ENCODE measurements at regions not wholly inside any gene's neighbourhood (a gene's known extent, or its start where the extent isn't known, plus 50 kb on each side); places are given as distances from the start of the nearest gene placed in this dataset.
"Not testable (repeated sequence)": the region's sequence is repeated elsewhere in the genome, so short reads cannot be mapped to it uniquely, and the experiment has no call there.

GRCh38 chr5:23994581-23995370, 487.4 kb downstream of the PRDM9 start:
- no peak for DNase-seq

DNA sequence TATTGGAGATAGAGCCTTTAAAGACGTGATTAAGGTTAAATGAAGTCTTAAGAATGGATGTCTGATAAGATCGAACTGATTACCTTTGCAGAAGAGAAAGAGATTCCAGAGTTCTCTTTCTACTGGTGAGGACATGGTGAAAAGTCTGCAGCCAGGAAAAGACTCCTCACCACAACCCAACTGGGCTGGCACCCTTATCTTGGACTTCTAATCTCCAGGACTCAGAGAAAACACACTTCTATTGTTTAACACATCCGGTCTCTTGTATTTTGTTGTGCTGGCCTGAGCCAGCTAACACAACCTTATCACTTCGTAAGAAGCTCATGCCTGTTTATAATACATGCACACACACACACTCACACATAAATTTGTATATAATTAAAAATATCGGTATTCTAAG, 489.1 kb downstream of the PRDM9 start:
- DNase-seq = no peak

DNA sequence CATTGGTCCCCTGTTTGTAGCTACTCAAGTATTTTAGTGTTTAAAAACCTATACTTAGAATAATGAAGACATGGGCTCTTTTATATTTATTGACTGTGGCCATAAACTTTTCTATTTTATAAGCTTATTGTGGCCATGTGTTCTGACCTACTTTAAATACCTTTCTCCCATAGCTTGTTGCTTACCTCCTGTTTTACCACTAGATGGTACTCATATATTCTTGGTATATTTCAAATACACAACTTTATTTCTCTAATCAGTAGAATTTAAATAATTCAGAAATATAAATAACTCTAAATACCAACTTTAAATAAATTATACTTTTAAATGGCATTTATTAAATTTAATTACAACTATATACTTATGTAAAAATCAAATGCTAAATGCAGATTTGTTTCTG, 498.0 kb downstream of the PRDM9 start:
- DNase-seq = no peak

GRCh38 chr5:24017710-24018109, 510.3 kb downstream of the PRDM9 start:
- not testable (repeated sequence) for DNase-seq

DNA sequence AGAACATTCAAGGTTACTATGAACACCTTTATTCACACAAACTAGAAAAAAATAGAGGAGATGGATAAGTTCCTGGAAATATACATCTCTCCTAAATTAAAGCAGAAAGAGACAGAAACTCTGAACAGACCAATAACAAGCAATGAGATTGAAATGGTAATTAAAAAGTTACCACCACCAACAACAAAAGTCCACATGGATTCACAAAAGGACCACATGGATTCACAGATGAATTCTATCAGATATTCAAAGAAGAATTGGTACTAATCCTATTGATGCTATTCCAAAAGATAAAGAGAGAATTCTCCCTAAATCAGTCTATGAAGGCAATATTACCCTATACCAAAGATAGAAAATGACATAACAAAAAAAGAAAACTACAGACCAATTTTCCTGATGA, 518.9 kb downstream of the PRDM9 start:
- no peak for DNase-seq

- no peak for DNase-seq
Measured at GRCh38 chr5:24042688-24043087, 535.3 kb downstream of the PRDM9 start.

GRCh38 chr5:24045046-24045445, 537.6 kb downstream of the PRDM9 start:
- DNase-seq = no peak

- no peak for DNase-seq
Measured at GRCh38 chr5:24053737-24054136, 546.3 kb downstream of the PRDM9 start.

DNA sequence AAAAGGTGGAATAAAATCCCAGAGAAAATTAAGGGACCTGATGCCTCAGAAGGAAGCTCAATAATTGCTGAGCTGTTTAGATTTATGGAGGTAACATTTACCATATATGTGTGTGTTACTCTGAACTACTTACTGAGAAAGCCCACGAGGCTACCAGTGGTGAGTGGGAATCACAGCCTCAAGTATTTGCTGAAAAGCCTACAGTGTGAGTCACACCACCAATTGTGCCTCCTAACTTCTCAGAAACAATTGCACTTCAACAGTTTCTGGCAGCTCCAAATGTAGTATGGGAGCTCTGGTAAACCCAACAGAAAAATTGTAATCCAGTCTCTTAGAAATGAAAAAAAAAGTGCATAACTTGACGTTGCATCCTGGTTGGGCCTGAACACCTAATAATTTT, 551.6 kb downstream of the PRDM9 start:
- DNase-seq = no peak

GRCh38 chr5:24059716-24060115, 552.3 kb downstream of the PRDM9 start:
- DNase-seq = no peak

DNA sequence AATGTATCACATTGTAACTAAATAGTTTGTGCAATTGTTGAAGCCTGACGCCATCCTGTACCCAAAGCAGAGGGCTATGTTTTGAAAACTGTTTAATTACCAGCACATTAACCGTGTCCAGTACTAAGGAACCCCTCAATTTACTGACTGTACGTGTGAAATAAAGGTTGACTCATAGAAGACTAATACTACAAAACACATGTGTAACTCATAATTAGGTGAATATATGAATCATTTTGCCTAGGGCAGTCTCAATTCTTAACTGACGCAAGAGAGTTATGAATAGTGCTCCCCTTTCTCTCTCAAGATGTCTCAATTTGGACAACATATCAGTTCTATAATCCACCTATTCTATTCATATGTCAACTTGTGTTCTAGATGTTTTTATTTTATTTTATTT, 558.4 kb downstream of the PRDM9 start:
- DNase-seq = no peak

- no peak for DNase-seq
Measured at GRCh38 chr5:24067208-24067607, 559.8 kb downstream of the PRDM9 start.

DNA sequence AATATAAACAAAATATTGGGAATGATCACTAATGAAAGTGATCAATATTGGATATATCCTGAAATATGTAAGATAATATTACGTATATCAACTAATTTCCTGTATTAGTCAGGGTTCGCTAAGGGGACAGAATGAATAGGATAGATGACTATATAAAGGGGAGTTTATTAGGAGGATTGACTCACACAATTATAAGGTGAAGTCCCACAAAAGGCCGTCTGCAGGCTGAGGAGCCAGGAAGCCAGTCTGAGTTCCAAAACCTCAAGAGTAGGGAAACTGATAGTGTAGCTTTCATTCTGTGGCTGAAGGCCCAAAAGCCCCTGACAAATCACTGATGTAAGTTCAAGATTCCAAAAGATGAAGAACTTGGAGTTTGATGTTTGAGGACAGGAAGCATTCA, 561.1 kb downstream of the PRDM9 start:
- DNase-seq = no peak

GRCh38 chr5:24073107-24073506, 565.7 kb downstream of the PRDM9 start:
- no peak for DNase-seq

GRCh38 chr5:24080046-24080445, 564.7 kb downstream of the CDH10 start:
- DNase-seq = no peak

- DNase-seq = no peak
Measured at GRCh38 chr5:24094081-24094679, 550.6 kb downstream of the CDH10 start.

GRCh38 chr5:24102010-24102409, 542.8 kb downstream of the CDH10 start:
- DNase-seq = no peak

GRCh38 chr5:24103451-24104023, 541.2 kb downstream of the CDH10 start:
- no peak for DNase-seq

GRCh38 chr5:24110004-24110615, 534.7 kb downstream of the CDH10 start:
- DNase-seq = no peak

GRCh38 chr5:24112420-24112819, 532.4 kb downstream of the CDH10 start:
- DNase-seq = no peak

DNA sequence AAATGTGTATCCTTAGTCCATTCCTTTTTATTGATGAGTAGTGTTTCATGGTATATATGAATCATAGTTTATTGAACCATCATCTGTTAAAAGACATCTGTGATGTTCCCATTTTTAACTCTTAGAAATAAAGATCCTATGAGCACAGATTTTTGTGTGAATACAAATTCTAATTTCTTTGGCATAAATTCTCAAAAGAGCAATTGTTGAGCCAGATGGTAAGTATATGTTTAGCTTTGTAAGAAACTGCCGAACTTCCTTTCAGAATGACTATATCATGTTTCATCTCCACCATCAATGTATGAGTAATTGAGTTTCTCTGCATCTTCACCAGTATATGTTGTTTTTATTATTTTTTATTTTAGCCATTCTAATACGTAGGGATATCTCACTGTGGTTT, 526.4 kb downstream of the CDH10 start:
- DNase-seq = no peak

DNA sequence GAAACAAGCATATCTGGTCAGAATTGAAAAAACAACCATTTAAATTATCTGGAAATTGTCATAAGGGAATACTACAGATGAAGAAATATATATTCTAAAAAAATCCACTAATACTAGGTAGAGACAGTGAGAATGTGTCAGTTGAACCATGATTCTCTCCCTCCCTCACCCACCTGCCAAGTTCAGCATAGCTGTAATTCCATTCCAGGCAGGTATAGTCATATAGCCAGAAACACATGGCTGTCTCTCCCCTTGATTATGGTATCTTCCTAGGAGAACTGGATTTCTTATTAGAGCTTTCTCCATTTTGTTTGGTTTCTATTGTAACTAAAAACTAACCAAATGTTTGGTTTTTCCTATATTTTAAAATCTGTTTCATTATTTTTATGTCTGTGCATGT, 509.2 kb downstream of the CDH10 start:
- DNase-seq = no peak

GRCh38 chr5:24141046-24141445, 503.7 kb downstream of the CDH10 start:
- no peak for DNase-seq

GRCh38 chr5:24142341-24142740, 502.4 kb downstream of the CDH10 start:
- no peak for DNase-seq
